ENCODE measurements at regions not wholly inside any gene's neighbourhood (a gene's known extent, or its start where the extent isn't known, plus 50 kb on each side); places are given as distances from the start of the nearest gene placed in this dataset.
A peak's percentile ranks its signal among the peaks of the same experiment; 100 is the strongest.

- TF ChIP-seq, protein P1, sequence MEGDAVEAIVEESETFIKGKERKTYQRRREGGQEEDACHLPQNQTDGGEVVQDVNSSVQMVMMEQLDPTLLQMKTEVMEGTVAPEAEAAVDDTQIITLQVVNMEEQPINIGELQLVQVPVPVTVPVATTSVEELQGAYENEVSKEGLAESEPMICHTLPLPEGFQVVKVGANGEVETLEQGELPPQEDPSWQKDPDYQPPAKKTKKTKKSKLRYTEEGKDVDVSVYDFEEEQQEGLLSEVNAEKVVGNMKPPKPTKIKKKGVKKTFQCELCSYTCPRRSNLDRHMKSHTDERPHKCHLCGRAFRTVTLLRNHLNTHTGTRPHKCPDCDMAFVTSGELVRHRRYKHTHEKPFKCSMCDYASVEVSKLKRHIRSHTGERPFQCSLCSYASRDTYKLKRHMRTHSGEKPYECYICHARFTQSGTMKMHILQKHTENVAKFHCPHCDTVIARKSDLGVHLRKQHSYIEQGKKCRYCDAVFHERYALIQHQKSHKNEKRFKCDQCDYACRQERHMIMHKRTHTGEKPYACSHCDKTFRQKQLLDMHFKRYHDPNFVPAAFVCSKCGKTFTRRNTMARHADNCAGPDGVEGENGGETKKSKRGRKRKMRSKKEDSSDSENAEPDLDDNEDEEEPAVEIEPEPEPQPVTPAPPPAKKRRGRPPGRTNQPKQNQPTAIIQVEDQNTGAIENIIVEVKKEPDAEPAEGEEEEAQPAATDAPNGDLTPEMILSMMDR (IDR thresholded peaks at IDR 0.05; ENCODE audit: insufficient read depth, low read depth, low read length, missing control alignments) = no peak
- H3K4me3 ChIP-seq (ENCODE audit: low read length) = no peak overlapping the region
- no peak for DNase-seq (ENCODE audit: low read depth)
Observed at GRCh38 chr2:21854938-21855337, 731.2 kb downstream of the TDRD15 start.

- TF ChIP-seq, protein P1 (IDR thresholded peaks at IDR 0.05; ENCODE audit: insufficient read depth, low read depth, low read length, missing control alignments) = no peak
- no peak overlapping the region for H3K4me3 ChIP-seq (ENCODE audit: low read length)
- DNase-seq (ENCODE audit: low read depth) = no peak
Observed at GRCh38 chr2:21856708-21857107, 732.9 kb downstream of the TDRD15 start.

DNA sequence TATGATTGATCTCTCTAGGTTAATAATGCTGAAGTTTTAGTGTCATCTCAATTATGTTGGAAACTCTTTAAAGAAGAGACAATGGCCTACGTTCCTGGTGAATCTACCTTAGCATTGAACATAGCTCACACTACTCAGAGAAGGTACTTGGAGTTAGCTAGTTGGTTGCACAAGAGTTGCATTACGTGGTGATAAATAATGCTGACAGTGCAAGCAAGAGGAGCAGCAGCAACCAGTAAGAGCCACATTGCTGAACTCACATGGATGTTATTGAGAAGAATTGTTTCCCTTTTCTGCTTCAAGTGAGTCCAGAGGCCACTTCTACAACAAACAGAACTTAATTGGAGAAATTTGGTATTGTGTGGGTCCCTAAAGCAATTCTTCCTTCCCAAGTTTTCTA lies 737.1 kb downstream of the TDRD15 start:
- DNase-seq (ENCODE audit: low read depth) = peak; percentile 2
- H3K4me3 ChIP-seq (ENCODE audit: low read length) = no peak overlapping the region
- TF ChIP-seq, protein P1 (IDR thresholded peaks at IDR 0.05; ENCODE audit: insufficient read depth, low read depth, low read length, missing control alignments) = no peak

DNA sequence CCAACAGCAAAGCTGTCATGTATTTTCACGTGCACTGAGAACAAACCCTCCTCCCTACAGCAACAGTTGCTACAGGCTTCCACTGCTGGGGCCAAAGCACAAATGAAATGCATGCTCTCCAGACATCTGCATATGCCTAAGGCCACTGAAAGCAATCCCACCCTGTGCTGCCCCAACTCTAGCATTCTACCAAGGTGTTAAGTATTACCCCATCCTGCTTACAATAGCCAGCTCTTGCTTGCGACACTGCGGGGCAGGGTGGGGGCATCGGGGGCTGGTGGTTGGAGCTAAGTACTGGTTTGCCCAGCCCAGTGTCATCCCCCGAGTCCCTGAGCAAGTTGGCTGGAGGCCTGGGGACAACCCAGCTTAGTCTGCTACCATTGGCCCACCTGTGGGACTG lies 742.5 kb downstream of the TDRD15 start:
- DNase-seq (ENCODE audit: low read depth) = no peak
- TF ChIP-seq, protein P1 (IDR thresholded peaks at IDR 0.05; ENCODE audit: insufficient read depth, low read depth, low read length, missing control alignments) = no peak
- H3K4me3 ChIP-seq (ENCODE audit: low read length) = no peak overlapping the region

DNA sequence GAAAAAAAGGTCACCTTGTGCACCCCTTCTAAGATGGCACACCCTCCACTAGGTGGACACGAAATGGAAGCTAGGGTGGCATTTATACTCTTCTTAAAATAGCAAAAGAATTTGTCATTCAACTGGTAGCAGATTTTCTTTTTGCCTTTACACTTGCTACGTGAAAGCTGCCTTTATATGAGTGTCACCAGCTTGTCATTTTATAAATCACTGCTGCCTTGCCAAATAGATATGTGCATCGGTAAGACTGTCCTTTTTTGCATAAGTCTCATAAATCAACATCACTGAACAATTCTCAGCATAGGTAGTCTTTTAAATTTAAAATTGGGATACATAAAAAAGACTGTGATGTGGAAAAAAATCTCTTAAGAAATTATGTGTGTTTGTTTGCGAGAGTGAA lies 764.1 kb downstream of the TDRD15 start:
- TF ChIP-seq, protein P1 (IDR thresholded peaks at IDR 0.05; ENCODE audit: insufficient read depth, low read depth, low read length, missing control alignments) = no peak
- H3K4me3 ChIP-seq (ENCODE audit: low read length) = no peak overlapping the region
- DNase-seq (ENCODE audit: low read depth) = no peak

- DNase-seq (ENCODE audit: low read depth) = no peak
- TF ChIP-seq, protein P1 (IDR thresholded peaks at IDR 0.05; ENCODE audit: insufficient read depth, low read depth, low read length, missing control alignments) = no peak
- H3K4me3 ChIP-seq (ENCODE audit: low read length) = no peak overlapping the region
Observed at GRCh38 chr2:21890041-21890440, 766.3 kb downstream of the TDRD15 start.

GRCh38 chr2:21890716-21891115 lies 766.9 kb downstream of the TDRD15 start:
- no peak for DNase-seq (ENCODE audit: low read depth)
- TF ChIP-seq, protein P1 (IDR thresholded peaks at IDR 0.05; ENCODE audit: insufficient read depth, low read depth, low read length, missing control alignments) = no peak
- H3K4me3 ChIP-seq (ENCODE audit: low read length) = no peak overlapping the region

All from epithelial cell of esophagus (primary cell).